GM20000 (cell line): ENCODE measurements at regions not wholly inside any gene's neighbourhood (a gene's known extent, or its start where the extent isn't known, plus 50 kb on each side); places are given as distances from the start of the nearest gene placed in this dataset.

Experiments
- DNase-seq: peaks from one replicate; pipeline ENCODE4 v3.0.0; 2012; ENCODE audit warnings: low spot score
- CTCF ChIP-seq: IDR thresholded peaks from 2 replicates; pipeline ENCODE4 v1.5.1; 2012; ENCODE audit warnings: mild to moderate bottlenecking, control low read depth; ENCODE audit errors: extremely low read depth, missing control alignments

- no peak for TF ChIP-seq CTCF
- no peak for DNase-seq
These were observed 136.9 kb upstream of the GBE1 start for GRCh38 chr3:81898336-81898735.

GRCh38 chr3:81894598-81894997 is 133.2 kb upstream of the GBE1 start:
- no peak for DNase-seq
- TF ChIP-seq CTCF, result no peak

- no peak for TF ChIP-seq CTCF
- DNase-seq, result no peak
These were observed 129.8 kb upstream of the GBE1 start for GRCh38 chr3:81891055-81891895.

- TF ChIP-seq CTCF, result no peak
- DNase-seq, result no peak
These were observed 127.6 kb upstream of the GBE1 start for GRCh38 chr3:81888914-81889557.

GRCh38 chr3:81887448-81887847 is 126.0 kb upstream of the GBE1 start:
- no peak for DNase-seq
- no peak for TF ChIP-seq CTCF

- no peak for DNase-seq
- no peak for TF ChIP-seq CTCF
These were observed 124.6 kb upstream of the GBE1 start for GRCh38 chr3:81886081-81886480.

GRCh38 chr3:81884791-81885190 is 123.3 kb upstream of the GBE1 start:
- TF ChIP-seq CTCF, result no peak
- no peak for DNase-seq
